PC-9 (cell line): ENCODE measurements at regions not wholly inside any gene's neighbourhood (a gene's known extent, or its start where the extent isn't known, plus 50 kb on each side); places are given as distances from the start of the nearest gene placed in this dataset.

Source experiments
- BruUV-seq: library from RNA; stranded (reverse); fragments of 400-500 nt; replicated peaks from 2 replicates; lab custom pipeline; 2021; lab: Mats Ljungman, UMichigan
- CTCF ChIA-PET: fragments of 300-600 bp; sonication (Branson Sonifier 250); formaldehyde crosslinking; loops from one replicate; lab custom pipeline; 2022; ENCODE audit warnings: antibody characterized with exemption; lab: Charles Lee
- POLR2A ChIA-PET: fragments of 300-600 bp; sonication (Branson Sonifier 250); formaldehyde crosslinking; loops from one replicate; lab custom pipeline; 2022; ENCODE audit warnings: antibody characterized with exemption; ENCODE audit not compliant: unreplicated experiment; lab: Charles Lee
- DNase-seq, 2 experiments: peaks; one replicate each; pipeline versions ENCODE4 v3.0.0 to v3.0.0-alpha.2; 2015 to 2022; ENCODE audit warnings: mixed read lengths in 1 of 2
- H2AFZ ChIP-seq: fragments of 200-600 bp; sonication (generic); 2 replicates; pipeline ENCODE4 v1.8.1; 2017; ENCODE audit warnings: antibody characterized with exemption
- H3F3A ChIP-seq: fragments of 200-600 bp; sonication (generic); 2 replicates; pipeline ENCODE4 v1.8.1; 2017; ENCODE audit warnings: antibody characterized with exemption, mild to moderate bottlenecking, low read depth; ENCODE audit not compliant: insufficient read depth
- H3K27ac ChIP-seq: fragments of 200-600 bp; sonication (generic); 2 replicates; pipeline ENCODE4 v1.6.1; 2016; ENCODE audit warnings: mixed run types
- H3K27me3 ChIP-seq: fragments of 200-600 bp; sonication (generic); 2 replicates; pipeline ENCODE4 v1.6.1; 2016; ENCODE audit warnings: low read depth, mixed run types; ENCODE audit not compliant: insufficient read depth
- H3K36me3 ChIP-seq: fragments of 200-600 bp; sonication (generic); 2 replicates; pipeline ENCODE4 v1.6.1; 2016; ENCODE audit warnings: low read depth, mixed run types
- H3K4me1 ChIP-seq: fragments of 200-600 bp; sonication (generic); replicated peaks from 2 replicates; pipeline ENCODE4 v1.6.1; 2016; ENCODE audit warnings: mixed run types; ENCODE audit not compliant: insufficient read depth
- H3K4me2 ChIP-seq: fragments of 200-600 bp; sonication (generic); 2 replicates; pipeline ENCODE4 v1.6.1; 2017; ENCODE audit warnings: mixed run types
- H3K4me3 ChIP-seq: fragments of 200-600 bp; sonication (generic); 2 replicates; pipeline ENCODE4 v1.6.1; 2016; ENCODE audit warnings: mixed run types
- H3K79me2 ChIP-seq: fragments of 200-600 bp; sonication (generic); 2 replicates; pipeline ENCODE4 v1.6.1; 2017; ENCODE audit warnings: low read depth, mixed run types
- H3K9me2 ChIP-seq: fragments of 200-600 bp; sonication (generic); 2 replicates; pipeline ENCODE4 v1.8.1; 2017; ENCODE audit warnings: mild to moderate bottlenecking; ENCODE audit not compliant: insufficient read depth
- H3K9me3 ChIP-seq: fragments of 200-600 bp; sonication (generic); 2 replicates; pipeline ENCODE4 v1.8.1; 2016; ENCODE audit warnings: low read depth; ENCODE audit not compliant: insufficient read depth
- H4K20me1 ChIP-seq: fragments of 200-600 bp; sonication (generic); 2 replicates; pipeline ENCODE4 v1.8.1; 2017; ENCODE audit not compliant: insufficient read depth
- CTCF ChIP-seq: fragments of 200-600 bp; sonication (generic); conservative IDR thresholded peaks from 2 replicates; pipeline ENCODE4 v1.6.1; 2017; ENCODE audit warnings: mixed run types, antibody characterized with exemption, mild to moderate bottlenecking, moderate library complexity
- EZH2 ChIP-seq: fragments of 200-600 bp; sonication (generic); IDR thresholded peaks from 2 replicates; pipeline ENCODE4 v1.8.0; 2017; ENCODE audit warnings: antibody characterized with exemption, low read depth
- intact Hi-C: fragments of 100-400 bp; cut with micrococcal nuclease; formaldehyde crosslinking; loops from one replicate; pipeline ENCODE4 v1.10.0; 2022; ENCODE audit not compliant: unreplicated experiment

GRCh38 chr1:192916021-192916420 is 107.2 kb downstream of the RGS2 start:
- Histone ChIP-seq H3K36me3 (no peaks in the 10 kb centered on the region), H3K4me3 (no peak overlapping the region), H3K9me3 (no peaks in the 10 kb centered on the region), H3K4me1 (no peaks in the 10 kb centered on the region), H2AFZ (no peak overlapping the region), H3K79me2 (no peaks in the 10 kb centered on the region), H3F3A (no peaks in the 10 kb centered on the region), H3K27me3 (no peaks in the 10 kb centered on the region), H3K4me2 (no peak overlapping the region), H3K9me2 (no peaks in the 10 kb centered on the region), H3K27ac (no peak overlapping the region), H4K20me1 (no peaks in the 10 kb centered on the region)
- POLR2A ChIA-PET = no interaction called here
- CTCF ChIA-PET = no interaction called here
- no peak for TF ChIP-seq EZH2
- TF ChIP-seq CTCF = no peak
- no peak for DNase-seq
- intact Hi-C loops = no loop called here
- no TSS peak for BruUV-seq

DNA sequence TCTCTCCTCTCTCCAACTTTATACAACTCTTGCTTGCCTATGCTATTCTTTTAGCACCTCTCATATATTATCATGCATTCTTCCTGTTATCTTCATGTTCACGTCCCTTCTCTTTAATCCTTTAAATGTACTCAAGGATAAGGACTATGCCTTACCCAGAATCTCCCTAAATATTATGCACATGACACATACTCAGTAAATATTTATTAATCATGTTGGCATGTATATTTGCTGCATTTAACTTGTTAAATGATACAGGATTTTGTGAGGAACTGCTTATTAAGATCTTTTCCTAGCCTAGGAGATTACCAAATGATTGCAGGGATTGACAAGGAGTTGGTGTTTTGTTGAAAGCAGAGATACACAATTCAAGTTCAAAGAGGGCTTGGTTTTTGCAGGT is 109.4 kb downstream of the RGS2 start:
- intact Hi-C loops = no loop called here
- ChIA-PET POLR2A (no interaction called here), CTCF (no interaction called here)
- H3K4me1 ChIP-seq = no peaks in the 10 kb centered on the region
- no peak overlapping the region for H3K4me2 ChIP-seq
- DNase-seq = no peak
- no peak overlapping the region for H3K27ac ChIP-seq
- H2AFZ ChIP-seq = no peak overlapping the region
- no peaks in the 10 kb centered on the region for H3K79me2 ChIP-seq
- no peaks in the 10 kb centered on the region for H3K36me3 ChIP-seq
- TF ChIP-seq EZH2 (no peak), CTCF (no peak)
- no peaks in the 10 kb centered on the region for H3K27me3 ChIP-seq
- no peaks in the 10 kb centered on the region for H3K9me3 ChIP-seq
- H3K9me2 ChIP-seq = no peaks in the 10 kb centered on the region
- no peaks in the 10 kb centered on the region for H3F3A ChIP-seq
- no peak overlapping the region for H3K4me3 ChIP-seq
- BruUV-seq = no TSS peak
- no peaks in the 10 kb centered on the region for H4K20me1 ChIP-seq

GRCh38 chr1:192920412-192920811 is 111.6 kb downstream of the RGS2 start:
- Histone ChIP-seq H3K4me1 (no peaks in the 10 kb centered on the region), H3K4me2 (no peak overlapping the region), H3F3A (no peaks in the 10 kb centered on the region), H3K79me2 (no peaks in the 10 kb centered on the region), H3K4me3 (no peak overlapping the region), H3K27ac (no peak overlapping the region), H3K36me3 (no peaks in the 10 kb centered on the region), H3K9me2 (no peaks in the 10 kb centered on the region), H3K9me3 (no peaks in the 10 kb centered on the region), H3K27me3 (no peaks in the 10 kb centered on the region), H2AFZ (no peak overlapping the region), H4K20me1 (no peaks in the 10 kb centered on the region)
- ChIA-PET POLR2A (no interaction called here), CTCF (no interaction called here)
- intact Hi-C loops = no loop called here
- TF ChIP-seq CTCF = no peak
- TF ChIP-seq EZH2 = no peak
- DNase-seq = no peak
- no TSS peak for BruUV-seq
